ENCODE measurements at regions not wholly inside any gene's neighbourhood (a gene's known extent, or its start where the extent isn't known, plus 50 kb on each side); places are given as distances from the start of the nearest gene placed in this dataset.
"Not testable (repeated sequence)": the region's sequence is repeated elsewhere in the genome, so short reads cannot be mapped to it uniquely, and the experiment has no call there.

DNA sequence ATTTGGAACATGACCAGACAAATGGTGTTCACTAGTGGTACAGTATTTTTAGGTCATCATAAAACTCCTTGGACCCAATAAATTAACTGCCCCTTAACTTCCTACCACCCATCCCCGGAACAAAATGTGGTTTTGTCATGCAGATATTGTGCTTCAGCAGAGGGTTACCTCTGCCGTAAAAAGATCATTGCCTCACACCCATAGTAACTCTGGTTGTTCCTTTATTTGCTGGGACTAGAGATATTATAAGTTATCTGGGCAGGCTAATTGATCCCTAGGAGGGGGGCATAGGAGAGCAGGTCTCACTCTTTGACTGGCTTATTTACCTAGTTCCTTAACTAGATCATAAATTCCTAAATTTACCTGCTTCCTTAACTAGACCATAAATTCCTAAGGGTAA lies 1343.9 kb upstream of the CHAC2 start:
- FAIRE-seq (no peak), DNase-seq (ENCODE audit: insufficient read length, low spot score) (no peak)
- TF ChIP-seq SPI1 (IDR thresholded peaks at IDR 0.05; ENCODE audit: low read depth, low read length) (no peak), PAX5 (IDR thresholded peaks at IDR 0.05; ENCODE audit: insufficient read depth, low read length, severe bottlenecking) (no peak), POU2F2 (IDR thresholded peaks at IDR 0.05; ENCODE audit: low read depth, low read length) (no peak), POLR2A (IDR thresholded peaks at IDR 0.05; ENCODE audit: low read depth, low read length) (no peak), TAF1 (IDR thresholded peaks at IDR 0.05; ENCODE audit: low read depth, low read length) (no peak), POLR2AphosphoS5 (IDR thresholded peaks at IDR 0.05; ENCODE audit: low read depth, low read length) (no peak)

DNA sequence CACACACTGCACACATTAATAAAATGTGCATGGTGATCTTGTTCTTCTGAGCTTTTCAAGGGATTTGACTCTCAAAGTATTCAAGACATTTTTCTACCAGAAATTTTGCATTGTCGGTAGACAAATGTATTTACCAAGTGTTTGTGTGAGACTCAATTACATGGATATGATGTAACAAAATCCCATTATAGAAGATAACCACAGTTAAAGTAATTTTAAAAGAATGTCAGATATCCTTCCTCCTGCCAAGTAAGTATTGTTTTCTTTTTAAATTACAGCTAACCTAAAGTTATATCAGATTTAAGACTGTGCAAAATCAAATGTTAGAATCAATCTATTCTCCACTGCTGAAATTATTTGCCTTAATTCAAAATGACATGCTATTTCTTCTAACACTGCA lies 1344.5 kb upstream of the CHAC2 start:
- TF ChIP-seq TAF1 (IDR thresholded peaks at IDR 0.05; ENCODE audit: low read depth, low read length), result no peak
- no peak for TF ChIP-seq SPI1 (IDR thresholded peaks at IDR 0.05; ENCODE audit: low read depth, low read length)
- no peak for TF ChIP-seq POU2F2 (IDR thresholded peaks at IDR 0.05; ENCODE audit: low read depth, low read length)
- TF ChIP-seq PAX5 (IDR thresholded peaks at IDR 0.05; ENCODE audit: insufficient read depth, low read length, severe bottlenecking), result no peak
- no peak for TF ChIP-seq POLR2A (IDR thresholded peaks at IDR 0.05; ENCODE audit: low read depth, low read length)
- TF ChIP-seq POLR2AphosphoS5 (IDR thresholded peaks at IDR 0.05; ENCODE audit: low read depth, low read length), result no peak
- DNase-seq (ENCODE audit: insufficient read length, low spot score), result no peak

DNA sequence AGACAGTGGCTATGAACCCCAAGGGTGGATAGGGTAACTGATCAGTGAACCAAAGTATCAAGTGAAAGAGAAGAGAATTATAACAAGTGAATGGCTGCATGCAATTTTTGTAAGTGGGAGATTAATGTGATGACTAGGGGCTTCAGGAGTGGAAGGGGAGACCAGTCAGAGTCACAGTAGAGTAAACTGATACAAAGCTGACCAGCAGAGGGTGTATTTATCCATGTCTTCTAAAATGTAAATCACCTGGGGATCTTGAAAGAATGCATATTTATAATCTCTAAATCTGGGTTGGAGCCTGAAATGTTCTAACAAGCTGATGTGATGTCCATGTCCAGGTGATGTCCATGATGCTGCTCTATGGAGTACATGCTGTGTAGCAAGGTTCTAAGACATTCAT lies 1351.3 kb upstream of the CHAC2 start:
- TF ChIP-seq POU2F2 (IDR thresholded peaks at IDR 0.05; ENCODE audit: low read depth, low read length) (no peak), PAX5 (IDR thresholded peaks at IDR 0.05; ENCODE audit: insufficient read depth, low read length, severe bottlenecking) (no peak), POLR2AphosphoS5 (IDR thresholded peaks at IDR 0.05; ENCODE audit: low read depth, low read length) (no peak), SPI1 (IDR thresholded peaks at IDR 0.05; ENCODE audit: low read depth, low read length) (no peak), POLR2A (IDR thresholded peaks at IDR 0.05; ENCODE audit: low read depth, low read length) (no peak), TAF1 (IDR thresholded peaks at IDR 0.05; ENCODE audit: low read depth, low read length) (no peak)
- no peak for DNase-seq (ENCODE audit: insufficient read length, low spot score)
- no peak for FAIRE-seq

More for the DNA sequence above, 1344.5 kb upstream of the CHAC2 start:
- no peak for FAIRE-seq

DNA sequence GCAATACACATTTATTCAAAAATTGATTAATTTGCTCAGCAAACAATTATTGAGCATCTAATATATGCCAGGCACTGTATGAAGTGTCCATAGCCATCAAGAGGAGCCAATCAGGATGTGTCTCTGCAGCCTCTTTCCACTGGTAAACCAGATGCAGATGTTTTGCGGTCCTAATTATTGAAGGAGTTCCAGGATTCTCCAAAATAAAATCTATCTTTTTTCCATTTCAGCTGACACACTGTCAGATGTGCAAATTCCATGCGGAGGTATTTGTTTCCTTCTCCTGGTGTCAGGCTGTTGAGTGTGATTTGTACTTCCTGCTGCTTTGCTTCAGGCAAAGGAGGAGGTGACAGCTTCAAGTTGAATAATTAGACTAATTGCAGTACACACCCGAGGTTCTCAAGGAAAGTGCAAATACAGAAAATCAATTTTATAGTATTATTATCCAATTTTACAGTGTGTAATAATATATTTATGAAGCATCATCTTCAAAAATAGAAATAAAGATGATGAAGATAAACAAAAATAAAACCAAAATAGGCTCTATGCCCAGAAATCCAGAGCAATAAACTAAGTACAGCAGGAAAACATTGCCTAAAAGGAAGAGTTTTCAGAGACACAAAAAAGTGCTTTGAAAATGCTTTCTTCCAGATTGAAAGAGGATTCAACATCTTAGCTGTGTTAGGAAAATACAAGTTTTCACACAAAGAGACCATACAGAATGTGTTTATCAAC lies 1352.9 kb upstream of the CHAC2 start:
- DNase-seq (ENCODE audit: insufficient read length, low spot score) (no peak), FAIRE-seq (no peak)
- TF ChIP-seq TAF1 (IDR thresholded peaks at IDR 0.05; ENCODE audit: low read depth, low read length), result no peak
- no peak for TF ChIP-seq PAX5 (IDR thresholded peaks at IDR 0.05; ENCODE audit: insufficient read depth, low read length, severe bottlenecking)
- TF ChIP-seq POLR2AphosphoS5 (IDR thresholded peaks at IDR 0.05; ENCODE audit: low read depth, low read length), result no peak
- TF ChIP-seq POLR2A (IDR thresholded peaks at IDR 0.05; ENCODE audit: low read depth, low read length), result no peak
- no peak for TF ChIP-seq SPI1 (IDR thresholded peaks at IDR 0.05; ENCODE audit: low read depth, low read length)
- TF ChIP-seq POU2F2 (IDR thresholded peaks at IDR 0.05; ENCODE audit: low read depth, low read length), result no peak

DNA sequence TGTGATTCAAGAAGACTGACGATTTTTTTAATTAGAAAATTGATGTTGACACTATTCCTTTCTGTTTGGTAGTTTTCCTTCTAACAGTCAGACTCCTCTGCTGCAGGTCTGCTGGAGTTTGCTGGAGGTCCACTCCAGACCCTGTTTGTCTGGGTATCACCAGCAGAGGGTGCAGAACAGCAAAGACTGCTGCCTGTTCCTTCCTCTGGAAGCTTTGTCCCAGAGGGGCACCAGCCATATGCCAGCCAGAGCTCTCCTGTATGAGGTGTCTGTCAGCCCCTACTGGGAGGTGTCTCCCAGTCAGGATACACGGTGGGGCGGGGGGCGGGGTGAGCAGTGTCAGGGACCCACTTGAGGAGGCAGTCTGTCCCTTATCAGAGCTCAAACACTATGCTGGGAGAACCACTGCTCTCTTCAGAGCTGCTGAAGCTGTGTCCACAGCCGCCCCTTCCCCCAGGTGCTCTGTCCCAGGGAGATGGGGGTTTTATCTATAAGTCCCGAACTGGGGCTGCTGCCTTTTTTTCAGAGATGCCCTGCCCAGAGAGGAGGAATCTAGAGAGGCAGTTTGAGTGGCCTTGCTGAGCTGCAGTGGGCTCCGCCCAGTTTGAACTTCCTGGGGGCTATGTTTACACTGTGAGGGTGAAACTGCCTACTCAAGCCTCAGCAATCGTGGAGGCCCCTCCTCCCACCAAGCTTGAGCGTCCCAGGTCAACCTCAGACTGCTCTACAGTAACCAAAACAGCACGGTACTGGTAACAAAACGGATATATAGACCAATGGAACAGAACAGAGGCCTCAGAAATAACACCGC lies 1358.1 kb upstream of the CHAC2 start:
- DNase-seq (ENCODE audit: insufficient read length, low spot score); FAIRE-seq: not testable (repeated sequence)

DNA sequence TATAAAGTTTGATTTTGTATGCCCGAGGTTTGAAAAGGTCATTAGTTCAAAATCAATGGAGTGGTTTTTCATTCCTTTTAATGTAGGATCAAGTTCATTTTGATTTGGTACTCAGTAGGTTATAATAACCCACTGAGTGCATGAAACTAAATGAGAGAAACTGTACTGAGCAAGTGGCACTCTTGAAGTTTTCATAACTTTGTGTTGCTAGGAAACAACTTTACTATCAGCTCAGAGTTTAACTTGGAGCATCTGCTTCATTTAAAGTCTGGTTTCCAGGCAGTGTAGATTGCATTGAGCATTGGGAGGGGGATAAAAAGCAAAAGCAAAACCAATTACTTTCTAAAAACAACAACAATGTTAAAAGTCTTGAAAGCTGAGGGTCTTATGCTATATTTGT lies 1361.6 kb upstream of the CHAC2 start:
- no peak for DNase-seq (ENCODE audit: insufficient read length, low spot score)
- no peak for TF ChIP-seq POLR2AphosphoS5 (IDR thresholded peaks at IDR 0.05; ENCODE audit: low read depth, low read length)
- TF ChIP-seq SPI1 (IDR thresholded peaks at IDR 0.05; ENCODE audit: low read depth, low read length), result no peak
- no peak for TF ChIP-seq POLR2A (IDR thresholded peaks at IDR 0.05; ENCODE audit: low read depth, low read length)
- TF ChIP-seq PAX5 (IDR thresholded peaks at IDR 0.05; ENCODE audit: insufficient read depth, low read length, severe bottlenecking), result no peak
- TF ChIP-seq POU2F2 (IDR thresholded peaks at IDR 0.05; ENCODE audit: low read depth, low read length), result no peak
- no peak for TF ChIP-seq TAF1 (IDR thresholded peaks at IDR 0.05; ENCODE audit: low read depth, low read length)
- FAIRE-seq, result no peak

DNA sequence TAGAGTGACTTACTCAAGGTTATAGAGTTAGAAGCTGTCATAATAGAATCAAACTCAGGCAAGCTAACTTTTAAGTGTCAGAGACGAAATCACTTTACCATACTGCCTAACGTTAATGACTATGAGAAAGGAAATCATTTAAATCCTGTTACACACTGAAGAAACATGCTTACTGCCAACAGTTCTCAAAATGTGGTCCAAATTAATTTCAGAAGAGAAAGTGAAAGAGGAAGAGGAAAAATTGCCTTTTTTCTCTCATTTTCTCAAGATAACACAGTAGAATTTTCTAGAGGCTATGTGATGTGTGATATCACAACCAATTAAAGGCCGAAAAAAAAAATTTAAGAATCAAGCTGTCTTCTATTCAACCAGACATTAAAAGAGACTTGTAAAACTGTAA lies 1362.7 kb upstream of the CHAC2 start:
- TF ChIP-seq POLR2A (IDR thresholded peaks at IDR 0.05; ENCODE audit: low read depth, low read length) (no peak), PAX5 (IDR thresholded peaks at IDR 0.05; ENCODE audit: insufficient read depth, low read length, severe bottlenecking) (no peak), SPI1 (IDR thresholded peaks at IDR 0.05; ENCODE audit: low read depth, low read length) (no peak), TAF1 (IDR thresholded peaks at IDR 0.05; ENCODE audit: low read depth, low read length) (no peak), POLR2AphosphoS5 (IDR thresholded peaks at IDR 0.05; ENCODE audit: low read depth, low read length) (no peak), POU2F2 (IDR thresholded peaks at IDR 0.05; ENCODE audit: low read depth, low read length) (no peak)
- FAIRE-seq (no peak), DNase-seq (ENCODE audit: insufficient read length, low spot score) (no peak)

DNA sequence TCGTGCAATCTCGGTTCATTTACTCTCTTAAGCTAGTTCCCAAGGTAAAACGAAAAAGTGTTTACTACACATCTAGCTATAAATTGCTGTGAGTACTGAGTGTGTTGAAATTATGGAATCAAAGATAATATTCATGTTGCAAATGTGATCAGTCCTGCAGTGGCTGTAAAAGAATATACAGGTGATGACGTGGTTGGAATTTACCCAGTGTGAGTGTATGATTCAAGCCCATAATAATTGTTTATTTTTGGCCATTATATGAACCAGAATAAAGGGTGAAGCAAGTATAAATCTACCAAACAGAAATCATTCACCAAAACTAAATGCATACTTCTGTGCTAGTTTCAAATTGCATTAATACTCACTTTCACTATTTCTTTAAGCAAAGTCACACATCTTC lies 1363.6 kb upstream of the CHAC2 start:
- TF ChIP-seq POLR2A (IDR thresholded peaks at IDR 0.05; ENCODE audit: low read depth, low read length), result no peak
- no peak for TF ChIP-seq PAX5 (IDR thresholded peaks at IDR 0.05; ENCODE audit: insufficient read depth, low read length, severe bottlenecking)
- TF ChIP-seq SPI1 (IDR thresholded peaks at IDR 0.05; ENCODE audit: low read depth, low read length), result no peak
- TF ChIP-seq TAF1 (IDR thresholded peaks at IDR 0.05; ENCODE audit: low read depth, low read length), result no peak
- TF ChIP-seq POLR2AphosphoS5 (IDR thresholded peaks at IDR 0.05; ENCODE audit: low read depth, low read length), result no peak
- no peak for TF ChIP-seq POU2F2 (IDR thresholded peaks at IDR 0.05; ENCODE audit: low read depth, low read length)
- FAIRE-seq (no peak), DNase-seq (ENCODE audit: insufficient read length, low spot score) (no peak)

DNA sequence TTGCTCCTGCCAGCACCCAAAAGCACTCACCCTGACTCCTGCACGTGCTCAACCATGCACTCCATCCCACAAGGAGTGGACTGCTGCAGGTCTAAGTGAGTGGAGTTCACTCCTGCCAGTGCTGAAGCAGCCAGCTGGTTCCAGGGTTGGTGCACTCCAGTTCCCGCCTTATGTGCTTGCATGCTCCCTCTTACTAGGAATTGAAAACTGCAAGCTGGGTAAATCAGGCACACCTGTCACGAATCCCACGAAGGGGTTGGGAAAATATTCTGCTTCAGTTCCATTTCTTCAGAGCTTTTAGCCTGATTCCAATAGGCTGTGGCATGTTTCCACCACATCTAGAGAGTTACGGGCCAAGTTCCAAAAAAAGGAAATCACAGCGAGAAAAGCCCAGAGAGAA lies 1365.5 kb upstream of the CHAC2 start:
- FAIRE-seq (no peak), DNase-seq (ENCODE audit: insufficient read length, low spot score) (no peak)
- no peak for TF ChIP-seq SPI1 (IDR thresholded peaks at IDR 0.05; ENCODE audit: low read depth, low read length)

DNA sequence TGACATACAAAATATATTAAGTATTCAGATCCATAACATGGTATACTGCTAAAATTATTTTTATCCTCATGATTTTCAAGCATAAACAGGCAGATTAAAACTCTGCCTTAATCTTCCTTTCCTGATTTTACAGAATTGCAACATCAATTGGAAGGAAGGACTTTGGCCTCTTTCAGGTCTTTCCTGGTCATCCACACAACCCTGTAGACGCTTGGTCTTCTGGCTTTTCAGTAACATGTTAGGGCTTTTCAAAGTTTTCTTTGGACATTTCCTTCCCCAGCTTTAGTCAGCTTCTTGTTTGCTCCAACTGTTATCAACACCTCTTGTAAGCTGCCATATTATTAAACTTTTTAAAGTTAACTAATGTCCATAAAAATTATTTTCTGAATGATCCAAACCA lies 1364.9 kb upstream of the NRXN1 start:
- DNase-seq (ENCODE audit: insufficient read length, low spot score), result no peak

More for the DNA sequence above, 1364.9 kb upstream of the NRXN1 start:
- FAIRE-seq, result no peak
- TF ChIP-seq TAF1 (IDR thresholded peaks at IDR 0.05; ENCODE audit: low read depth, low read length) (no peak), POLR2AphosphoS5 (IDR thresholded peaks at IDR 0.05; ENCODE audit: low read depth, low read length) (no peak), PAX5 (IDR thresholded peaks at IDR 0.05; ENCODE audit: insufficient read depth, low read length, severe bottlenecking) (no peak), POLR2A (IDR thresholded peaks at IDR 0.05; ENCODE audit: low read depth, low read length) (no peak)

Data from GM12891 (cell line).